Inflammatory macrophage (primary cell): ENCODE measurements at regions not wholly inside any gene's neighbourhood (a gene's known extent, or its start where the extent isn't known, plus 50 kb on each side); places are given as distances from the start of the nearest gene placed in this dataset.

Source experiments
- DNase-seq, 2 donors: peaks; one replicate each; pipeline ENCODE4 v3.0.0-alpha.2; 2020 to 2022

DNA sequence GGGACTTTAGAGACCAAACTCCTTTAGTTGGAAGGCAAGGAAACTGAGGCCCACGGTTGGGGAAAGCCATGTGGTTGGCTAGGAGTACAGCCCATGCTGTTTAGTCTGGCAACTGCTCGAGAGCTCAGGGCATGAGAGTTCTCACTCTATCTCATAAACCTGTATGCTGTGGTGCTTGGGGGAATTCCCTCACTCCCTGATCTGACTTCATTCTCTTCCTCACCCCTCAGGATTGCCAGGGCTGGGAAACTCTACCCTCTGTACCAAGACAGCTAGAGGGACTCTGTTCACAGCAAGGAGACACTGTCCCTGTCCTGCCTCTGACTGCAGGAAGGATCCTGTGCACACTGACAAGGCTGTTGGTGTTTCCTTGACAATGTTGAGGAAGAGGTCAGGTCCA lies 230.2 kb downstream of the ZNF621 start:
- DNase-seq = no peak

DNA sequence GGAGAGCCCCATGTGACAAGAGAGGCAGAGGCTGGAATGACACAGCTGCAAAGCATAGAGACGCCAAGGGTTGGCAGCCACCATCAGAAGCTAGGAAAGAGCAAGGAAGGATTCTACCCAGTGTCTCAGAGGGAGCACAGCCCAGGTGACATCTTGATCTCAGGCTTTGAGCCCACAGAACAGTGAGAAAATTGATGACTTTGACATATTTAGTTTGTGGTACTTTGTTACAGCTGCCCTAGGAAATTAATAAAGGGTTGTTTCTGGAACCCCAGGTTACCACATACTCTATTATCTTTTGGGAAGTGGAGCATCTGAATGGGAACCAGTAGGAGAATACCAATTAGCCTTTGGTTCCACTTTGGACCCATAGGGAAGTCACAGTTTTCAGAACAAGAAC lies 231.7 kb downstream of the ZNF621 start:
- no peak for DNase-seq

DNA sequence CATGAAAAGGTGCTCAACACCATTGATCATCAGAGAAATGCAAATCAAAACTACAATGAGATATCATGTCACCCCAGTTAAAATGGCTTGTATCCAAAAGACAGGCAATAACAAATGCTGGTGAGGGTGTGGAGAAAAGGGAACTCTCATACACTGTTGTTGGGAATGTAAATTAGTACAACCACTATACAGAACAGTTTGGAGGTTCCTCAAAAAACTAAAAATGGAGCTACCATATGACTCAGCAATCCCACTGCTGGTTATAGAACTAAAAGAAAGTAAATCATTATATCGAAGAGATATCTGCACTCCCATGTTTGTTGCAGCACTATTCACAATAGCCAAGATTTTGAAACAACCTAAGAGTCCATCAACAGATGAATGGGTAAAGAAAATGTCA lies 238.0 kb downstream of the ZNF621 start:
- peak; percentile 60 to 76 for DNase-seq

DNA sequence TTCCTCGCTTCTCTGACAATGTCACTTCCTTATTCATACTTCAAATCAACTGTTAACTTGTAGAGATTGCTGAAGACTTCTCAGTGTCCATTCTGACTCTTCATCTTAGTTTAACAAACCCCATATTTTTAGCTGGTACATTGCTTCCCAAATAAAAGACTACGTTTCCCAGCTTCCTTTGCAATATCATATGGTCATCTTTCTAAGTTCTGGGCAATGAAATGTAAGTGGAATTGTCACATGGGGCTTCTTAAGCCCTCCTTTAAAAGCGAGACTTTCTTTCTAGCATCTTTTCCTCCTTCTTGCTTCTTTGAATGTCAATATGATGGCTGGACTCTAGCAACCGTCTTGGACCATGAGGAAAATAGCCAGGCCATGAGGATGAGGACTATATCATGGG lies 239.0 kb downstream of the ZNF621 start:
- DNase-seq = peak; percentile 46 to 58

DNA sequence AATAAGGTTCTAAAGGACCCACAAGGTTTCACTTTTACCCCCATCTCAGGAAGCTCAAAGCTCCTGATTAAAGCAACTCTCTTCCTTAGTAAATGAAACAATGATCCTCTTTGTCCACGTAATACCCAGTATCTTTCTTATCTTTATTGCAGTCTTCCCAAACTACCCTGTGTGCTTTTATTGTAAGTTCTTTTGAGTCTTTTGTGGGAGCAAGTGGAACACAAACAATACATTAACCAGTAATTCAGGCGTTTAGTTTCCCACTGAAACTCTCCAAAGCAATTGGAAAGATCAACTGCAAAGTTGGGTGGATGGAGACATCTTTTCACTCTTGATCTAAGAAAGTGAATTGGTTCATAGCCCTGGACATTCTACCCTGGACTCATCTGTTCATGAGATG lies 240.0 kb downstream of the ZNF621 start:
- DNase-seq = no peak

DNA sequence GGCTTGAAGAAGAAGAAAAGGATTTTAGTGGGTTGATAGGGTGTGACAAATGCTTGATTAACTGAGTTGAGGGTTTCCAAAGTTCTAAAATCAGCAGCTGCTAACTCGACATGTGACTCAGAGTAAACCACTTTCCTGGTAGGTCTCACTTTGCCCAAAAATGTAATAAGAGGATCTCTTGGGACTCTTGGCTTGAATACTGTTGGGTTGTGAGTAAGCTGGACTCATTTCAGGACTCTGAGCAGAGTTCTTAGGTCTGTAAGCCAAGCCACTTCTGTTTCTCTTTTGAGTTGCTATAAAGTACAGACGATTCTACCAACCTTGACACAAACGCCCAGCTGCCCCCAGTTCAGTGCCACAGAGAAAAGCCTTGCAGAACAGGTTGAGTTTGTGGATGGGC lies 241.1 kb downstream of the ZNF621 start:
- no peak for DNase-seq

DNA sequence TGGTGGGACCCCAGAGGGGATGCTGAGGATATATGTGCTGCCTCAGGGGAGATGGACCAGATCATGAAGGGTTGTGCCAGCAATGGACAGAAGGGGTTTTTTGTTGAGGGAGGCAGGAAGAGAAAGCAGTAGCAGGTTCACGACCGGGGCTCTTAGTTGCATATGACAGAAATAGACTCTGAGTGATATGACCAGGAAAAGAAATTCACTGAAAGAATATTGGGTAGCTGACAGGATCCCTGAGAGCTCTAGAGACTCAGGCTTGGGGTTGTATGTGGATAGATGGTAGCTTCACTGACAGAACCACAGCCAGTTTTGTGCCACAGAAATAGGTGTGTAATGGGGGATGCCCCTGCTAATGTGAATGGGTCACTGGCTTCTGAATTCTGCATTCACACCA lies 241.6 kb downstream of the ZNF621 start:
- no peak for DNase-seq

DNA sequence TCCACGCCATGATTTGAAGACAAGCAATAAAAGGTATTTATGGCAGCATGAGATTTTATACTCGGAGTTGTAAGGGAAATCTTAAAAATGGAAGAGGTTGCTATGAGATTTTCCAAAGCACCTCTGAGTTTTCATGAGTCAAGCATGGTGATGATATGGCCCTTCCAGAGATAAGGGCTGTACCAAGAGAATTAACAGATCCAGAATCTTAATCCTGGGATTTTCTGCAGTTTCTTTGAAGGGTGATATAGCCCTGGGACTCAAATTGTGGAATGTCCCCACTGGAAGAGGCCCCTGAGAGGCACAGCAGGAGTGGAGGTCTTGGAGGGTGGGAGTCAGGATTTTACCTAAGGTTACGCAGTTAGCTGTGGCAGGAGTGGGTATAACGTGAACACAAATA lies 243.3 kb downstream of the ZNF621 start:
- DNase-seq = no peak

- peak in 1 of 2 donors; percentile 7 for DNase-seq
These were observed 243.8 kb downstream of the ZNF621 start for GRCh38 chr3:40768536-40768935.

- DNase-seq = peak; percentile 56 to 77
These were observed 245.3 kb downstream of the ZNF621 start for GRCh38 chr3:40770061-40770460.

- no peak for DNase-seq
These were observed 246.4 kb downstream of the ZNF621 start for GRCh38 chr3:40771112-40771511.

GRCh38 chr3:40779039-40779438 lies 254.3 kb downstream of the ZNF621 start:
- no peak for DNase-seq

GRCh38 chr3:40780291-40780924 lies 255.6 kb downstream of the ZNF621 start:
- DNase-seq = no peak

GRCh38 chr3:40780925-40781406 lies 256.2 kb downstream of the ZNF621 start:
- DNase-seq = no peak

- peak; percentile 9 to 26 for DNase-seq
These were observed 257.5 kb downstream of the ZNF621 start for GRCh38 chr3:40782111-40782721.

DNA sequence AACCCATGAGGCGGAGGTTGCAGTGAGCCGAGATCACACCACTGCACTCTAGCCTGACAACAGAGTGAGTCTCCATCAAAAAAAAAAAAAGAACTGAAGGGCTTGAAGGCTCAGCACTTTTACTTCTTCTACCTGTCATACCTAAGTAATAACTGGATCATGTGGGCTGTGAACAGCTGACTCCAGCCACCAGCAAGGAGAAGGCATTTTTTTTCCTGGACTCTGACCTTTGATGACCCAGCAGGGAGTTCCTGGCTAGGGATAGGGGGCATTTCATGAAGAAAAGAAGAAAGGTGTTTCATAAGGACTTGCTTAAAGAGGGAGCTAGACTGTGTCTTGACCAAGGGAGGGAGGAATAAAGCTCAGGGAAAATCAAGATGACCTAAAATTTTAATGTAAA lies 266.0 kb downstream of the ZNF621 start:
- DNase-seq = no peak

- DNase-seq = no peak
These were observed 269.0 kb downstream of the ZNF621 start for GRCh38 chr3:40793730-40794129.

GRCh38 chr3:40800343-40800742 lies 275.6 kb downstream of the ZNF621 start:
- peak; percentile 46 to 56 for DNase-seq

- DNase-seq = no peak
These were observed 276.6 kb downstream of the ZNF621 start for GRCh38 chr3:40801284-40801741.

DNA sequence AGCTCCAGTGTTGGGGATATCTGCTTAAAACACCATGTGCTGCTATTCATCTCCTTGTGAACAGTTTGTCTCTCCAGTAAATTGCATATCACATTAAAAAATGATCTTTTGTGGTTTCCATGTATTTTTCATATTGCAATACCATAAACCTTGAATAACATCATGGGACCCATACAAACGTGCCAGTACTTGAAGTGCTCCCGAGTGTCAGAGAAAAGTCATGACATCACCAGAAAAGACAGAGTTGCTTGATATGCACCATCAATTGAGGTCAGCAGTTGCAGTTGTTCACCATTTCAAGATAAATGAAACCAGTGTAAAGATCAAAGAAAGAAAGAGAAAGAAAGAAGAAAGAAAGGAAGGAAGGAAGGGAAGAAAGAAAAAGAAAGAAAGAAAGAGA lies 278.6 kb downstream of the ZNF621 start:
- DNase-seq = no peak

DNA sequence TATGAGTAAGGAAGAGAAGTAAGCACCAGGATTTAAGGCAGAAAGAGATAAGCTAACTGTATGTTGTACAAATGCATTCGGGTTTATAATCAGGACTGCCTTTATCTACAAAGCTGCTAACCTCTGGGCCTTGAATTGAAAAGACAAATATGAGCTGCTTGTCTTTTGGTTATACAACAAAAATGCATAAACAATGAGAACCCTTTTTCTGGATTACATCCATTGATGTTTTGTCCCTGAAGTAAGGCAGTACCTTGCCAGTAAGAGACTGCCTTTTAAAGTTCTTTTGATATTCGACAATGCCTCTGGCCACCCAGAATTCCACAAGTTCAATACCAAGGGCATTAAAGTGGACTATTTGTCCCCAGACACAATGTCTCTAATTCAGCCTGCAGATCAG lies 280.7 kb downstream of the ZNF621 start:
- DNase-seq = no peak

- DNase-seq = no peak
These were observed 286.1 kb downstream of the ZNF621 start for GRCh38 chr3:40810813-40811212.

DNA sequence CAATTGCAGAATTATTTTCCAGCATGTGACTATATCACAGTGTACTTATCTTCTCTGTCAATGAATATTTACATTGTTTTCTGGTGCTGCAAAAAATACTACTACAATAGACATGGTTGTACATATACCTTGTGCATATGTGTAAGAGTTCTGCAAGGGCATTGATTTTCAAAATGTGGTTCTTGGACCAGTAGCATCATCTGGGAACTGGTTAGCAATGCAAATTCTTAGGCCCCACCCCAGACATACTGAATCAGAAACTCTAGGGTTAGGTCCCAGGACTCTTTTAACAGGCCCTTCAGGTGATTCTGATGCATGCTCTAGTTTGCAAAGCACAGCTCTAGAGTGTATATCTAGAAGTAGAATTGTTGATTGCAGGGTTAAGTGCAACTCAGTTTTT lies 292.3 kb downstream of the ZNF621 start:
- no peak for DNase-seq

GRCh38 chr3:40821315-40821714 lies 296.6 kb downstream of the ZNF621 start:
- peak; percentile 9 to 39 for DNase-seq

- no peak for DNase-seq
These were observed 302.5 kb downstream of the ZNF621 start for GRCh38 chr3:40827226-40827625.
